Spleen (tissue), 11 donors: ENCODE measurements at regions not wholly inside any gene's neighbourhood (a gene's known extent, or its start where the extent isn't known, plus 50 kb on each side); places are given as distances from the start of the nearest gene placed in this dataset.
A peak's percentile ranks its signal among the peaks of the same experiment; 100 is the strongest.

ENCODE experiments used
- DNase-seq: peaks from one replicate; pipeline ENCODE4 v3.0.0-alpha.2; 2020
- H3K27ac ChIP-seq, 8 donors: fragments of 200-600 bp; sonication (generic) in 7 of 8; 1 replicate in 4 of 8; 2 replicates in 4 of 8; pipeline versions ENCODE4 v1.5.0 to v1.8.0; 2016 to 2021; ENCODE audit warnings: inconsistent platforms in 4 of 8, mild to moderate bottlenecking in 4 of 8, moderate library complexity in 1 of 8
- H3K27me3 ChIP-seq, 7 donors: fragments of 200-600 bp; sonication (generic) in 6 of 7; replicated peaks in 1 of 7; 1 replicate in 4 of 7; 2 replicates in 3 of 7; pipeline versions ENCODE4 v1.5.0 to v1.8.0; 2016 to 2021; ENCODE audit warnings: inconsistent platforms in 3 of 7, mild to moderate bottlenecking in 1 of 7
- H3K36me3 ChIP-seq, 6 donors: fragments of 200-600 bp; sonication (generic) in 5 of 6; 1 replicate in 4 of 6; 2 replicates in 2 of 6; pipeline versions ENCODE4 v1.5.0 to v1.8.0; 2016 to 2021; ENCODE audit warnings: inconsistent platforms in 2 of 6
- H3K4me1 ChIP-seq, 6 donors: fragments of 200-600 bp; sonication (generic) in 5 of 6; 1 replicate in 3 of 6; 2 replicates in 3 of 6; pipeline versions ENCODE4 v1.5.0 to v1.8.0; 2016 to 2021; ENCODE audit warnings: inconsistent platforms in 3 of 6
- H3K4me3 ChIP-seq, 8 donors: fragments of 200-600 bp; sonication (generic) in 7 of 8; 1 replicate in 4 of 8; 2 replicates in 4 of 8; pipeline versions ENCODE4 v1.5.0 to v1.8.0; 2016 to 2021; ENCODE audit warnings: inconsistent platforms in 4 of 8, mild to moderate bottlenecking in 4 of 8, moderate library complexity in 2 of 8
- H3K9me3 ChIP-seq, 8 donors: fragments of 200-600 bp; sonication (generic) in 7 of 8; 1 replicate in 4 of 8; 2 replicates in 4 of 8; pipeline versions ENCODE4 v1.5.0 to v1.8.0; 2016 to 2021; ENCODE audit warnings: inconsistent platforms in 4 of 8
- CTCF ChIP-seq, 11 experiments: fragments of 200-600 bp in 7 of 11; fragments of 450-650 bp in 4 of 11; sonication (generic) in 4 of 11; IDR thresholded peaks in 8 of 11; conservative IDR thresholded peaks in 3 of 11; 1 replicate in 7 of 11; 2 replicates in 4 of 11; pipeline versions ENCODE4 v1.4.0 to v1.8.0; 2016 to 2021; ENCODE audit warnings: antibody characterized with exemption in 11 of 11, inconsistent platforms in 4 of 11, mild to moderate bottlenecking in 1 of 11
- POLR2A ChIP-seq, 3 donors: fragments of 450-650 bp; IDR thresholded peaks; one replicate each; pipeline ENCODE4 v1.5.1; 2017; ENCODE audit warnings: antibody characterized with exemption in 3 of 3, mild to moderate bottlenecking in 1 of 3
- POLR2AphosphoS5 ChIP-seq, 3 donors: sonication (generic); formaldehyde crosslinking; IDR thresholded peaks; one replicate each; pipeline ENCODE4 v1.5.1; 2017; ENCODE audit warnings: antibody characterized with exemption in 3 of 3
- WGBS, 5 donors: extraction: QIAGEN DNeasy Blood & Tissue Kit in 3 of 5; methylation state at CpG; one replicate each; pipeline versions ENCODE4 v1.1.5 to v1.1.7; 2013 to 2018; 5-methylcytosine and 5-hydroxymethylcytosine counted together
- intact Hi-C: fragments of 100-400 bp; cut with DNase I; formaldehyde crosslinking; loops from one replicate; pipeline ENCODE4 v1.15.0; 2023; ENCODE audit warnings: low total_unique reads
- donor health status: healthy with polysubstance abuse.
- donor health status: DM: no; HTN: no; CAD: no; lungs with moderate emphysema.
- donor health status: DM: no; HTN: no; CAD: no.
- donor health status: Bipolar disorder and iron deficiency.
- donor health status: healthy.
- donor health status: DM: no; HTN: no; CAD: no.
- donor health status: DM: yes; HTN: yes; CAD: no.

- peaks cover 0 to 20% (median 15%) of the 10 kb centered on the region in 8 donors for H3K9me3 ChIP-seq
- peaks cover 0 to 18% (median 0%) of the 10 kb centered on the region in 7 donors for H3K27me3 ChIP-seq
- TF ChIP-seq CTCF (IDR thresholded peaks at IDR 0.05 in 8 of 11, conservative IDR thresholded peaks at IDR 0.05 in 3 of 11): no peak
- no peak for TF ChIP-seq POLR2AphosphoS5 (IDR thresholded peaks at IDR 0.05)
- TF ChIP-seq POLR2A (IDR thresholded peaks at IDR 0.05): no peak
- WGBS, 5 donors: 7 to 12% (median 11%) methylated on average over 6 of the region's 6 CpGs
- intact Hi-C loops: no loop called here
- H3K4me3 ChIP-seq: no peak overlapping the region
- peak; percentile 19 for DNase-seq
- no peaks in the 10 kb centered on the region for H3K4me1 ChIP-seq
- H3K27ac ChIP-seq: no peak overlapping the region
- H3K36me3 ChIP-seq: no peaks in the 10 kb centered on the region
Measured at GRCh38 chr6:40685862-40686261, 98.7 kb upstream of the LRFN2 start.

GRCh38 chr6:40681622-40682021 is 94.5 kb upstream of the LRFN2 start:
- H3K4me1 ChIP-seq: no peaks in the 10 kb centered on the region
- DNase-seq: peak; percentile 4
- H3K36me3 ChIP-seq: no peaks in the 10 kb centered on the region
- intact Hi-C loops: no loop called here
- H3K27ac ChIP-seq: no peak overlapping the region
- peaks cover 0 to 11% (median 0%) of the 10 kb centered on the region in 7 donors for H3K27me3 ChIP-seq
- 75 to 87% (median 76%) methylated on average over 3 of the region's 3 CpGs for WGBS, 5 donors
- TF ChIP-seq POLR2AphosphoS5 (IDR thresholded peaks at IDR 0.05) (no peak), CTCF (IDR thresholded peaks at IDR 0.05 in 8 of 11, conservative IDR thresholded peaks at IDR 0.05 in 3 of 11) (no peak), POLR2A (IDR thresholded peaks at IDR 0.05) (no peak)
- peaks cover 0 to 36% (median 23%) of the 10 kb centered on the region in 8 donors for H3K9me3 ChIP-seq
- no peak overlapping the region for H3K4me3 ChIP-seq

DNA sequence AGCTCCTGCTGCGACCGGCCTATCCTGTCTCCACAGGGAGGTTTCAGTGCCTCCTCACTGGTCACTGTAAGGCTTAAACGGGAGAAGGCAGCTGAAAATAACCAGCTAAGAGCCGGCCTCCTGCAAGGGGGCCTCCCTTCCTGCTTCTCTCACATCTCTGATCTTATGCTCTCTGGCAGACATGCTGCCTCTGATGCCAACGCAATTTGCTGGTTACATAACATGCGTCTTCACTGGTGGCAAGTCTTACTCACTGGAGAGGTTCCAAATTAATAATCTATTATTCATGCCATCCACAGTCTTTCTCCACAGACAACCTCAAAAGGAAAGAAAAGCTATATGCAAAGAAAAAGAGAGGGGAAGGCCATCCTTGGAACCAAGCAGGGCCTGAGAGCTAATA is 91.8 kb upstream of the LRFN2 start:
- no peak overlapping the region for H3K4me3 ChIP-seq
- no peak for DNase-seq
- intact Hi-C loops: no loop called here
- no peaks in the 10 kb centered on the region for H3K4me1 ChIP-seq
- peaks cover 0 to 16% (median 8%) of the 10 kb centered on the region in 8 donors for H3K9me3 ChIP-seq
- WGBS, 5 donors: 78 to 90% (median 82%) methylated on average over 4 to 6 of the region's 6 CpGs
- peaks cover 0 to 5% (median 0%) of the 10 kb centered on the region in 7 donors for H3K27me3 ChIP-seq
- no peak for TF ChIP-seq POLR2AphosphoS5 (IDR thresholded peaks at IDR 0.05)
- TF ChIP-seq CTCF (IDR thresholded peaks at IDR 0.05 in 8 of 11, conservative IDR thresholded peaks at IDR 0.05 in 3 of 11): no peak
- TF ChIP-seq POLR2A (IDR thresholded peaks at IDR 0.05): no peak
- no peak overlapping the region for H3K27ac ChIP-seq
- no peaks in the 10 kb centered on the region for H3K36me3 ChIP-seq

DNA sequence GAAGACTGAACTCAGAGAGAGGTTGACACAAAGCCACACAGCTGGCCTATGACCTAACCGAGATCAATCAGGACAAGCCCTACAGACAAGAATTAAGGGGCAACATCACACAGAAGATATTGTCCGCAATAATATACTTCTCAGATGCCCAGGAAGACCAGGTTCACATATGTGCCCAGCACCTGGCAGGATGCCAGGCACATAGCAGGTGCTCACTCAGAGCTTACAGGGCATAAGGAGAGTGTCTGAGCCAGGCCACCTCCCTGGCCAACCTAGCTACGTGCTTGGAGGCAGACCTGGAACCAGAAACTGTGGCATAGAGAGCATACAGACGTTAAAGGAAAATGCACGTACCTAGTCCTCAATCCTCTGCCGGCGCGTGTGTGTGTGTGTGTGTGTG is 87.0 kb upstream of the LRFN2 start:
- H3K4me3 ChIP-seq: no peak overlapping the region
- WGBS, 5 donors: 73 to 85% (median 74%) methylated on average over 8 of the region's 8 CpGs
- no peaks in the 10 kb centered on the region for H3K4me1 ChIP-seq
- peaks cover 0 to 16% (median 8%) of the 10 kb centered on the region in 8 donors for H3K9me3 ChIP-seq
- no peak overlapping the region for H3K27ac ChIP-seq
- H3K36me3 ChIP-seq: no peaks in the 10 kb centered on the region
- intact Hi-C loops: no loop called here
- TF ChIP-seq POLR2A (IDR thresholded peaks at IDR 0.05): no peak
- no peak for TF ChIP-seq CTCF (IDR thresholded peaks at IDR 0.05 in 8 of 11, conservative IDR thresholded peaks at IDR 0.05 in 3 of 11)
- no peak for TF ChIP-seq POLR2AphosphoS5 (IDR thresholded peaks at IDR 0.05)
- DNase-seq: peak; percentile 33
- H3K27me3 ChIP-seq: peaks cover 0 to 16% (median 0%) of the 10 kb centered on the region in 7 donors
